ENCODE measurements at regions not wholly inside any gene's neighbourhood (a gene's known extent, or its start where the extent isn't known, plus 50 kb on each side); places are given as distances from the start of the nearest gene placed in this dataset.

- in situ Hi-C loops (cut with MboI) (no loop called here), intact Hi-C loops (cut with micrococcal nuclease) (no loop called here)
- no TSS peak for BruUV-seq (replicated peaks)
- no peak for ATAC-seq
- CTCF ChIA-PET (ENCODE audit: low intra/inter-chr PET ratio), result no interaction called here
- H3K79me2 ChIP-seq (ENCODE audit: control insufficient read depth, insufficient read depth, low read length), result no peaks in the 10 kb centered on the region
- H3K27me3 ChIP-seq (ENCODE audit: control insufficient read depth in 2 of 2, insufficient read depth in 2 of 2, low read length in 2 of 2), result no peaks in the 10 kb centered on the region
- H3K9ac ChIP-seq (ENCODE audit: insufficient read depth in 1 of 2, low read depth in 2 of 2, low read length in 2 of 2), result no peak overlapping the region
- H3K4me3 ChIP-seq, result no peak overlapping the region
- POLR2A ChIA-PET, result no interaction called here
- H3K36me3 ChIP-seq (ENCODE audit: control insufficient read depth, insufficient read depth, low read length), result no peaks in the 10 kb centered on the region
- no peak for FAIRE-seq
- H4K20me1 ChIP-seq (replicated peaks; ENCODE audit: control insufficient read depth, insufficient read depth, low read length), result no peaks in the 10 kb centered on the region
- 0% methylated on average over 2 of the region's 2 CpGs for WGBS (ENCODE audit: insufficient coverage, low coverage, missing lambda C conversion rate)
- H3K27ac ChIP-seq (ENCODE audit: extremely low read depth, low read depth, low read length), result no peak overlapping the region
- no peak overlapping the region for H3K4me2 ChIP-seq (ENCODE audit: insufficient read depth, low read length)
- no peak for TF ChIP-seq FOXP1 (CRISPR knock-in tag; IDR thresholded peaks at IDR 0.05)
- no peak for TF ChIP-seq ZBTB34 (CRISPR knock-in tag; IDR thresholded peaks at IDR 0.05)
- no peak for TF ChIP-seq ARID3A (IDR thresholded peaks at IDR 0.05; ENCODE audit: borderline replicate concordance, low read depth, low read length)
- TF ChIP-seq CAMTA2 (CRISPR knock-in tag; conservative IDR thresholded peaks at IDR 0.05), result no peak
- TF ChIP-seq MAFG (tag; conservative IDR thresholded peaks at IDR 0.05), result no peak
- no peak for TF ChIP-seq SMARCA4 (IDR thresholded peaks at IDR 0.05)
- no peak for TF ChIP-seq SIRT6 (IDR thresholded peaks at IDR 0.05; ENCODE audit: low read depth, low read length)
- no peak for TF ChIP-seq HDGF (IDR thresholded peaks at IDR 0.05)
- TF ChIP-seq ZNF77 (CRISPR knock-in tag; IDR thresholded peaks at IDR 0.05), result no peak
- no peak for TF ChIP-seq THAP12 (CRISPR knock-in tag; IDR thresholded peaks at IDR 0.05)
- no peaks in the 10 kb centered on the region for H3K9me3 ChIP-seq (replicated peaks; ENCODE audit: control insufficient read depth, insufficient read depth, low read depth, low read length)
- H3K9me1 ChIP-seq (ENCODE audit: control insufficient read depth, insufficient read depth, low read length), result no peaks in the 10 kb centered on the region
- H2AFZ ChIP-seq (ENCODE audit: low read depth, low read length), result no peak overlapping the region
- no peaks in the 10 kb centered on the region for H3K4me1 ChIP-seq (replicated peaks in 1 of 2; ENCODE audit: control insufficient read depth in 2 of 2, insufficient read depth in 2 of 2, low read length in 2 of 2)
- no peak for DNase-seq (ENCODE audit: extremely low read depth in 1 of 4, low spot score in 3 of 4)
Measured at GRCh38 chr5:124264499-124264898, 481.9 kb downstream of the ZNF608 start.

All from K562 (cell line).